Transverse colon (tissue), 4 donors: ENCODE measurements at regions not wholly inside any gene's neighbourhood (a gene's known extent, or its start where the extent isn't known, plus 50 kb on each side); places are given as distances from the start of the nearest gene placed in this dataset.

Experiments used
- DNase-seq: peaks from one replicate; pipeline ENCODE4 v3.0.0-alpha.2; 2019
- H3K27ac ChIP-seq, 4 donors: fragments of 200-600 bp; sonication (generic); 2 replicates each; pipeline ENCODE4 v1.5.1; 2016 to 2018; ENCODE audit warnings: inconsistent platforms in 4 of 4
- H3K27me3 ChIP-seq: fragments of 200-600 bp; sonication (generic); 2 replicates; pipeline ENCODE4 v1.5.1; 2017; ENCODE audit warnings: inconsistent platforms
- H3K36me3 ChIP-seq, 4 donors: fragments of 200-600 bp; sonication (generic); 2 replicates each; pipeline ENCODE4 v1.5.1; 2017 to 2019; ENCODE audit warnings: inconsistent platforms in 4 of 4
- H3K4me1 ChIP-seq, 4 donors: fragments of 200-600 bp; sonication (generic); 2 replicates each; pipeline ENCODE4 v1.5.1; 2017 to 2020; ENCODE audit warnings: inconsistent platforms in 4 of 4
- H3K4me3 ChIP-seq, 4 donors: fragments of 200-600 bp; sonication (generic); 1 replicate in 1 of 4; 2 replicates in 3 of 4; pipeline versions ENCODE4 v1.5.1 to v1.6.1; 2017 to 2019; ENCODE audit warnings: inconsistent platforms in 4 of 4
- H3K9me3 ChIP-seq, 2 donors: fragments of 200-600 bp; sonication (generic); 2 replicates each; pipeline ENCODE4 v1.5.1; 2017 to 2019; ENCODE audit warnings: inconsistent platforms in 2 of 2
- CTCF ChIP-seq, 5 experiments: fragments of 200-600 bp in 3 of 5; fragments of 450-650 bp in 2 of 5; sonication (generic) in 3 of 5; IDR thresholded peaks; 1 replicate in 2 of 5; 2 replicates in 3 of 5; pipeline ENCODE4 v1.5.1; 2016 to 2017; ENCODE audit warnings: antibody characterized with exemption in 5 of 5, inconsistent platforms in 3 of 5, mild to moderate bottlenecking in 2 of 5, moderate library complexity in 1 of 5
- EP300 ChIP-seq: sonication (generic); formaldehyde crosslinking; IDR thresholded peaks from one replicate; pipeline ENCODE4 v1.6.1; 2017; ENCODE audit warnings: antibody characterized with exemption, low read depth
- POLR2A ChIP-seq: fragments of 450-650 bp; IDR thresholded peaks from one replicate; pipeline ENCODE4 v1.6.1; 2016; ENCODE audit warnings: antibody characterized with exemption, mild to moderate bottlenecking, moderate library complexity
- POLR2AphosphoS5 ChIP-seq, 3 donors: sonication (generic); formaldehyde crosslinking; IDR thresholded peaks; one replicate each; pipeline ENCODE4 v1.6.1; 2016; ENCODE audit warnings: antibody characterized with exemption in 3 of 3
- WGBS, 2 donors: methylation state at CpG; one replicate each; pipeline ENCODE4 v1.1.5; 2018; ENCODE audit warnings: low coverage in 1 of 2; 5-methylcytosine and 5-hydroxymethylcytosine counted together
- in situ Hi-C, 4 donors: fragments of 200-750 bp; cut with MboI; loops; one replicate each; pipeline versions ENCODE4 v1.15.0 to v1.15.1; 2017; ENCODE audit warnings: low sequenced_read_pairs in 3 of 4, low pct_ligation_motif_present in 1 of 4, low pct_unique_long_range_greater_than_20kb in 1 of 4
- intact Hi-C: fragments of 100-400 bp; cut with DNase I; formaldehyde crosslinking; loops from one replicate; pipeline ENCODE4 v1.15.1; 2023; ENCODE audit warnings: low total_unique reads

- in situ Hi-C loops (no loop called here), intact Hi-C loops (no loop called here)
- no peak for TF ChIP-seq CTCF (IDR thresholded peaks at IDR 0.05)
- Histone ChIP-seq H3K27ac (peak overlapping the region in 1 of 4 donors; percentile 1), H3K27me3 (no peaks in the 10 kb centered on the region), H3K4me1 (peaks cover 0 to 11% (median 0%) of the 10 kb centered on the region in 4 donors), H3K9me3 (no peaks in the 10 kb centered on the region), H3K4me3 (no peak overlapping the region), H3K36me3 (no peaks in the 10 kb centered on the region)
- 38 to 40% methylated on average over 4 to 9 of the region's 9 CpGs for WGBS, 2 donors
- DNase-seq: no peak
These were observed 76.4 kb upstream of the ZEB2 start for GRCh38 chr2:144596073-144596871.

- DNase-seq: no peak
- Histone ChIP-seq H3K27me3 (no peaks in the 10 kb centered on the region), H3K4me3 (no peak overlapping the region), H3K36me3 (no peaks in the 10 kb centered on the region), H3K27ac (peak overlapping the region in 1 of 4 donors; percentile 1), H3K4me1 (peaks cover 0 to 11% (median 0%) of the 10 kb centered on the region in 4 donors), H3K9me3 (no peaks in the 10 kb centered on the region)
- intact Hi-C loops (no loop called here), in situ Hi-C loops (no loop called here)
- TF ChIP-seq POLR2AphosphoS5 (IDR thresholded peaks at IDR 0.05) (no peak), CTCF (IDR thresholded peaks at IDR 0.05) (no peak), POLR2A (no peak), EP300 (no peak)
- 40 to 83% methylated on average over 1 to 4 of the region's 4 CpGs for WGBS, 2 donors
These were observed 75.8 kb upstream of the ZEB2 start for GRCh38 chr2:144595686-144596072.

- TF ChIP-seq POLR2A (no peak), POLR2AphosphoS5 (IDR thresholded peaks at IDR 0.05) (no peak), CTCF (IDR thresholded peaks at IDR 0.05) (no peak), EP300 (no peak)
- DNase-seq: no peak
- H3K27me3 ChIP-seq: no peaks in the 10 kb centered on the region
- H3K9me3 ChIP-seq: no peaks in the 10 kb centered on the region
- WGBS, 2 donors: 75 to 77% methylated on average over 2 of the region's 2 CpGs
- in situ Hi-C loops (no loop called here), intact Hi-C loops (no loop called here)
- H3K27ac ChIP-seq: no peak overlapping the region
- no peaks in the 10 kb centered on the region for H3K36me3 ChIP-seq
- H3K4me3 ChIP-seq: no peak overlapping the region
- H3K4me1 ChIP-seq: peaks cover 0 to 11% (median 0%) of the 10 kb centered on the region in 4 donors
These were observed 75.4 kb upstream of the ZEB2 start for GRCh38 chr2:144595279-144595678.

GRCh38 chr2:144593803-144594202 lies 73.9 kb upstream of the ZEB2 start:
- DNase-seq: no peak
- 86 to 93% methylated on average over 2 of the region's 2 CpGs for WGBS, 2 donors
- Histone ChIP-seq H3K36me3 (no peaks in the 10 kb centered on the region), H3K27ac (no peak overlapping the region), H3K4me1 (peaks cover 0 to 11% (median 0%) of the 10 kb centered on the region in 4 donors), H3K4me3 (no peak overlapping the region), H3K9me3 (no peaks in the 10 kb centered on the region), H3K27me3 (no peaks in the 10 kb centered on the region)
- in situ Hi-C loops: no loop called here
- TF ChIP-seq POLR2A (no peak), POLR2AphosphoS5 (IDR thresholded peaks at IDR 0.05) (no peak), EP300 (no peak), CTCF (IDR thresholded peaks at IDR 0.05) (no peak)
- intact Hi-C loops: no loop called here
